ENCODE measurements at regions not wholly inside any gene's neighbourhood (a gene's known extent, or its start where the extent isn't known, plus 50 kb on each side); places are given as distances from the start of the nearest gene placed in this dataset.
"Not testable (repeated sequence)": the region's sequence is repeated elsewhere in the genome, so short reads cannot be mapped to it uniquely, and the experiment has no call there.

DNA sequence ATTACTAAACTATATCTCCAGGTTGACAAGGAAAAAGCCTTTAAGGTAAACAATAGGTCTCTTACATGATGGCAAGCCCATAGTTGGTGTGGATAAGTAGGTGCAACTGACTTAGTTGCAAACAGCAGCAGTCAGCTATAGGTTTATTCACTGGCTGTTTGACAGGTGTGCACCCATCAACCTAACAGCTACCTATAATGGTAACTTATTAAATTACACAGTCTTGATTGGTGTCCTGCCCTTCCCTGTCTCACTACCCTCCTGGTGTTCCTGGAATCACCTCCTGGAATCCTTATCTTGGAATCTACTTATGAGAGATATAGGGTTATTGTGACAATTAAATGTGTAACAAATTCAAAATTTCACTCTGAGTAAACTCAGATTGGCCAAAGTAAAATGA is 467.8 kb upstream of the UBE2E2 start:
- DNase-seq (ENCODE audit: low spot score): no peak
- Mint-ChIP-seq H3K27me3 (ENCODE audit: unreplicated experiment) (no peaks in the 10 kb centered on the region), H3K4me3 (ENCODE audit: unreplicated experiment) (no peak overlapping the region), H3K4me1 (ENCODE audit: unreplicated experiment) (no peaks in the 10 kb centered on the region), H3K27ac (ENCODE audit: unreplicated experiment) (no peak overlapping the region), H3K9me3 (ENCODE audit: unreplicated experiment) (no peaks in the 10 kb centered on the region), H3K36me3 (ENCODE audit: low read depth, unreplicated experiment) (no peaks in the 10 kb centered on the region)
- TF ChIP-seq, protein P1, sequence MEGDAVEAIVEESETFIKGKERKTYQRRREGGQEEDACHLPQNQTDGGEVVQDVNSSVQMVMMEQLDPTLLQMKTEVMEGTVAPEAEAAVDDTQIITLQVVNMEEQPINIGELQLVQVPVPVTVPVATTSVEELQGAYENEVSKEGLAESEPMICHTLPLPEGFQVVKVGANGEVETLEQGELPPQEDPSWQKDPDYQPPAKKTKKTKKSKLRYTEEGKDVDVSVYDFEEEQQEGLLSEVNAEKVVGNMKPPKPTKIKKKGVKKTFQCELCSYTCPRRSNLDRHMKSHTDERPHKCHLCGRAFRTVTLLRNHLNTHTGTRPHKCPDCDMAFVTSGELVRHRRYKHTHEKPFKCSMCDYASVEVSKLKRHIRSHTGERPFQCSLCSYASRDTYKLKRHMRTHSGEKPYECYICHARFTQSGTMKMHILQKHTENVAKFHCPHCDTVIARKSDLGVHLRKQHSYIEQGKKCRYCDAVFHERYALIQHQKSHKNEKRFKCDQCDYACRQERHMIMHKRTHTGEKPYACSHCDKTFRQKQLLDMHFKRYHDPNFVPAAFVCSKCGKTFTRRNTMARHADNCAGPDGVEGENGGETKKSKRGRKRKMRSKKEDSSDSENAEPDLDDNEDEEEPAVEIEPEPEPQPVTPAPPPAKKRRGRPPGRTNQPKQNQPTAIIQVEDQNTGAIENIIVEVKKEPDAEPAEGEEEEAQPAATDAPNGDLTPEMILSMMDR (IDR thresholded peaks at IDR 0.05; ENCODE audit: unreplicated experiment): no peak

DNA sequence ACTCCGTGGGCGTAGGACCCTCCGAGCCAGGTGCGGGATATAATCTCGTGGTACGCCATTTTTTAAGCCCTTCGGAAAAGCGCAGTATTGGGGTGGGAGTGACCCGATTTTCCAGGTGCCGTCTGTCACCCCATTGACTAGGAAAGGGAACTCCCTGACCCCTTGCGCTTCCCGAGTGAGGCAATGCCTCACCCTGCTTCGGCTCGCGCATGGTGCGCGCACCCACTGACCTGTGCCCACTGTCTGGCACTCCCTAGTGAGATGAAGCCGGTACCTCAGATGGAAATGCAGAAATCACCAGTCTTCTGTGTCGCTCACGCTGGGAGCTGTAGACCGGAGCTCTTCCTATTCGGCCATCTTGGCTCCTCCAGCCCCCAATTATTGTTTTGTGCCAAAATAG is 459.7 kb upstream of the UBE2E2 start:
- not testable (repeated sequence) for H3K27me3 Mint-ChIP-seq (ENCODE audit: unreplicated experiment); H3K4me1 Mint-ChIP-seq (ENCODE audit: unreplicated experiment); H3K36me3 Mint-ChIP-seq (ENCODE audit: low read depth, unreplicated experiment); DNase-seq (ENCODE audit: low spot score); H3K4me3 Mint-ChIP-seq (ENCODE audit: unreplicated experiment); H3K27ac Mint-ChIP-seq (ENCODE audit: unreplicated experiment); H3K9me3 Mint-ChIP-seq (ENCODE audit: unreplicated experiment)

DNA sequence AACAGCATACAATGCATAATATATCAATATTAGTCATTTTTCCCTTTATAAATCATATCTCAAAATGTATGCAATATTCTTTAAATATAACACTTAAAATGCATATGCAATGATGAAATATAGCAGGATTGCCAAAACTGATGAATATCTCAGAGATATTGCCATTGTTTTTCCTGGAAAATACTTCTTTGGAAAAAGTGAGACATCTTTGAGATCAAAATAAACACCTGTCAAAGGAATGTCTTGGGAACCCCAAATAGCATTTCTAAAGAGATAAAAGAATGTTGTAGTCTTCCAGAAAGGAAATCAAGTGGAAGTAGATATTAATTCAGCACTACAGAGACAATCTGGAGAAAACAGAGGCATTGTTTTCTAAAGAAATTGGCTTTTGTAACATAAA is 457.8 kb upstream of the UBE2E2 start:
- Mint-ChIP-seq H3K27ac (ENCODE audit: unreplicated experiment) (no peak overlapping the region), H3K36me3 (ENCODE audit: low read depth, unreplicated experiment) (no peaks in the 10 kb centered on the region), H3K4me3 (ENCODE audit: unreplicated experiment) (no peak overlapping the region), H3K4me1 (ENCODE audit: unreplicated experiment) (peaks cover 7% of the 10 kb centered on the region), H3K9me3 (ENCODE audit: unreplicated experiment) (no peaks in the 10 kb centered on the region), H3K27me3 (ENCODE audit: unreplicated experiment) (no peaks in the 10 kb centered on the region)
- no peak for DNase-seq (ENCODE audit: low spot score)
- TF ChIP-seq, protein P1 (IDR thresholded peaks at IDR 0.05; ENCODE audit: unreplicated experiment): no peak

DNA sequence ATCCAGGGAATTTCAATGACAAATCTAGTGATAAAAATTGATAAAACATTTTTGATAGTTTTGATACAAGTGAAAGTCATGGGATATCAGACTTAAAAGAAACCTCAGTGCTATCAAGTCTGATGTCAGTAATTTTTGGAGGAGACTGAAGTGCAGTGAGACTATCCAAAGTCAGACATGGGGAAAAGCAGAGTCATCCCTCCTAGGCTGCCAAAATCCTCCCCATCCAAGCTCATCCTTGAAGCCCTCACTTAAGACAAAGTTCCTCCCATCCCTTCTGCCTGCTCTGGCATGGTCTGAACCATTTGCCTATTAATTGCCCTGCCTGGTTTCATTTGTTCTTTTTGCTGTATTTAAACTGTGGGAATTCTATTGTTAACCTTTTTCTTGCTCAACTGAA is 456.9 kb upstream of the UBE2E2 start:
- DNase-seq (ENCODE audit: low spot score): no peak
- Mint-ChIP-seq H3K36me3 (ENCODE audit: low read depth, unreplicated experiment) (no peaks in the 10 kb centered on the region), H3K27ac (ENCODE audit: unreplicated experiment) (no peak overlapping the region), H3K4me1 (ENCODE audit: unreplicated experiment) (peaks cover 7% of the 10 kb centered on the region), H3K27me3 (ENCODE audit: unreplicated experiment) (no peaks in the 10 kb centered on the region), H3K9me3 (ENCODE audit: unreplicated experiment) (no peaks in the 10 kb centered on the region), H3K4me3 (ENCODE audit: unreplicated experiment) (no peak overlapping the region)
- TF ChIP-seq, protein P1 (IDR thresholded peaks at IDR 0.05; ENCODE audit: unreplicated experiment): no peak

DNA sequence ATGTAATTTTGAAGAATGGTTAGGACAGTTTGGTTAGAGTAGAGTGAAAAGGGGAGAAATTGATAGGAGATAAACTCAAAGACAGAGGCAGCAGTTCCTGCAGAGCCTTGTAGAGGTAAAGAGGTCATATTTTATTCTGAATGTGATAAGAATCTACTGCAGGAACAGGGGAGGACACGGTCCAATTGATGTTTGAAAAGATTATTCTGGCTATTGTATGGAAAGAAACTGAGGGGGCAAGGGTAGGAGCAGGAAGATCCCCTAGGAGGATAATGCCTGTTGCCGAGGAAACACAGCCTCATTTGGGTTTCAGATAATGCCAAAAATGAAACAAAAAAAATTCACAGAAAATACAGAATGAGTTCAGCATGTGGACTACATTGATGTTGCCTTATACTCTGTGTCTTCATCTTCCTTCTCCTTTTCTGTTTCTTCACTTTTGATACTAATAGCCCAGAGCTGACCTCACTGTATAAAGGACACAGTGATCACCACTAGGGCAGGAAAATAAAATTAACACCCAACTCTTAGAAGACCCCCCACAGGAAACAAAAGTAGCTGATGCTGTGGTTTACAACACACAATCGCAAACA is 454.6 kb upstream of the UBE2E2 start:
- H3K9me3 Mint-ChIP-seq (ENCODE audit: unreplicated experiment): no peaks in the 10 kb centered on the region
- no peak for DNase-seq (ENCODE audit: low spot score)
- no peaks in the 10 kb centered on the region for H3K27me3 Mint-ChIP-seq (ENCODE audit: unreplicated experiment)
- H3K4me3 Mint-ChIP-seq (ENCODE audit: unreplicated experiment): no peak overlapping the region
- H3K4me1 Mint-ChIP-seq (ENCODE audit: unreplicated experiment): peaks cover 7% of the 10 kb centered on the region
- TF ChIP-seq, protein P1 (IDR thresholded peaks at IDR 0.05; ENCODE audit: unreplicated experiment): no peak
- H3K36me3 Mint-ChIP-seq (ENCODE audit: low read depth, unreplicated experiment): no peaks in the 10 kb centered on the region
- no peak overlapping the region for H3K27ac Mint-ChIP-seq (ENCODE audit: unreplicated experiment)

Measured in endothelial cell (in vitro differentiated cells).